Colonic mucosa (tissue), 4 donors: ENCODE measurements at regions not wholly inside any gene's neighbourhood (a gene's known extent, or its start where the extent isn't known, plus 50 kb on each side); places are given as distances from the start of the nearest gene placed in this dataset.

ENCODE experiments used
- DNase-seq: peaks from one replicate; pipeline ENCODE4 v3.0.0-alpha.2; 2020
- H3K27ac ChIP-seq: fragments of 200-600 bp; one replicate; pipeline ENCODE4 v1.8.0; 2021
- H3K27me3 ChIP-seq: fragments of 200-600 bp; one replicate; pipeline ENCODE4 v1.8.0; 2021
- H3K36me3 ChIP-seq: fragments of 200-600 bp; one replicate; pipeline ENCODE4 v1.8.0; 2021
- H3K4me1 ChIP-seq: fragments of 200-600 bp; one replicate; pipeline ENCODE4 v1.8.0; 2021; ENCODE audit warnings: mild to moderate bottlenecking
- H3K4me3 ChIP-seq: fragments of 200-600 bp; one replicate; pipeline ENCODE4 v1.8.0; 2021
- H3K9ac ChIP-seq, 2 donors: one replicate each; pipeline ENCODE4 v1.7.0; 2013; ENCODE audit warnings: control low read depth in 2 of 2, low read depth in 2 of 2, low read length in 2 of 2
- H3K9me3 ChIP-seq: fragments of 200-600 bp; one replicate; pipeline ENCODE4 v1.8.0; 2021
- CTCF ChIP-seq: fragments of 200-600 bp; IDR thresholded peaks from one replicate; pipeline ENCODE4 v1.8.0; 2022; ENCODE audit warnings: antibody characterized with exemption, mild to moderate bottlenecking
- intact Hi-C: fragments of 100-400 bp; cut with DNase I; formaldehyde crosslinking; loops from one replicate; pipeline ENCODE4 v1.14.1; 2022
- donor health status: healthy.
- donor health status: DM: no; HTN: no; CAD: no.
- donor health status: DM: no; HTN: no; CAD: no.

- TF ChIP-seq CTCF, result no peak
- H3K9ac ChIP-seq, result no peak overlapping the region
- intact Hi-C loops, result no loop called here
- no peaks in the 10 kb centered on the region for H3K9me3 ChIP-seq
- H3K27ac ChIP-seq, result no peak overlapping the region
- no peaks in the 10 kb centered on the region for H3K36me3 ChIP-seq
- H3K27me3 ChIP-seq, result no peaks in the 10 kb centered on the region
- no peaks in the 10 kb centered on the region for H3K4me1 ChIP-seq
- H3K4me3 ChIP-seq, result no peak overlapping the region
- no peak for DNase-seq
These were observed 224.4 kb upstream of the MTNR1B start for GRCh38 chr11:92744929-92745585.

DNA sequence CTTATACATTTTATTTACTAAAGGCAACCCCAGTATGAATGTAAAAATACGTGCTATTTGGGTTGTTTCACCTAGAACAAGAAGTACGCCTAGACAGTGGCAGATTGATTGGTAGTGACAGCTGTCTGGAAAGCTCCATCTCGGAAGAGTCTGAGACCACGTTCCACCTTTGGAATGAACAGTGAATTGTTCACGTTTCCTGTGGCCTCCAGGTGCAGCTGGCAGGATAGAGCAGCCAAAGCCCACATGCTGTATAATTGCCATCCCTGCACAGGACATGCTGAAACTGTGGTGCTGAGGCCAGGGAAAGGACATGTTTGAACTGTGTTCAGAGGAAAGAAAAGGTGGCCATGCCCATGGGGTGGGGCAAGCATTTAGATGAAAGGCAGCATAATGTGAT lies 218.7 kb upstream of the MTNR1B start:
- no peaks in the 10 kb centered on the region for H3K27me3 ChIP-seq
- no peak overlapping the region for H3K4me3 ChIP-seq
- TF ChIP-seq CTCF, result no peak
- H3K9ac ChIP-seq, result no peak overlapping the region
- H3K9me3 ChIP-seq, result no peaks in the 10 kb centered on the region
- DNase-seq, result no peak
- intact Hi-C loops, result no loop called here
- H3K27ac ChIP-seq, result no peak overlapping the region
- no peaks in the 10 kb centered on the region for H3K36me3 ChIP-seq
- no peaks in the 10 kb centered on the region for H3K4me1 ChIP-seq

- Histone ChIP-seq H3K27ac (no peak overlapping the region), H3K4me1 (no peaks in the 10 kb centered on the region)
- DNase-seq, result no peak
These were observed 217.9 kb upstream of the MTNR1B start for GRCh38 chr11:92751594-92751993.

GRCh38 chr11:92752122-92752521 lies 217.3 kb upstream of the MTNR1B start:
- intact Hi-C loops, result no loop called here
- Histone ChIP-seq H3K27me3 (no peaks in the 10 kb centered on the region), H3K4me3 (no peak overlapping the region), H3K9ac (no peak overlapping the region), H3K9me3 (no peaks in the 10 kb centered on the region), H3K4me1 (no peaks in the 10 kb centered on the region), H3K36me3 (no peaks in the 10 kb centered on the region), H3K27ac (no peak overlapping the region)
- no peak for TF ChIP-seq CTCF
- no peak for DNase-seq

More at GRCh38 chr11:92751594-92751993, 217.9 kb upstream of the MTNR1B start:
- no peaks in the 10 kb centered on the region for H3K36me3 ChIP-seq
- no peak overlapping the region for H3K4me3 ChIP-seq
- no peaks in the 10 kb centered on the region for H3K27me3 ChIP-seq
- TF ChIP-seq CTCF, result no peak
- no peak overlapping the region for H3K9ac ChIP-seq
- intact Hi-C loops, result no loop called here
- H3K9me3 ChIP-seq, result no peaks in the 10 kb centered on the region

DNA sequence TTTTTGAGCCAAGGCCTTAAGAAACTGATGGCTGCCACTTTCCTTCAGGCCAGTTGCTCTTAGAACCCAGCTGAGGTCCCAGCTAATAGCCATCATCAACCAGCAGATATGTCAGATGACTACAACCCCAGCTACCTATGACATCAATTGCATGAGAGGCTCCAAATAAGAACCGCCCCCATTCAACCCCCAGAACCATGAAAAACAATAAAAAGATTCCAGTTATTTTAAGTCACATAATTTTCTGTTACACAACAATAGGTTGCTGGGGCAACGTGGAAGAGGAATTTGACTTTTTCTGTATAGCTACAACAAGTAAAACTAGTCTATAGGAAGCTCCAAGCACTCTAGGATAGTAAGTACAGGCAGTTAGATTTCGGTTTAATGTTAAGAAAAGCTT lies 216.3 kb upstream of the MTNR1B start:
- no peaks in the 10 kb centered on the region for H3K27me3 ChIP-seq
- intact Hi-C loops, result no loop called here
- TF ChIP-seq CTCF, result no peak
- no peak overlapping the region for H3K4me3 ChIP-seq
- no peak overlapping the region for H3K27ac ChIP-seq
- no peaks in the 10 kb centered on the region for H3K36me3 ChIP-seq
- DNase-seq, result no peak
- no peak overlapping the region for H3K9ac ChIP-seq
- no peaks in the 10 kb centered on the region for H3K4me1 ChIP-seq
- no peaks in the 10 kb centered on the region for H3K9me3 ChIP-seq
